ENCODE measurements at regions not wholly inside any gene's neighbourhood (a gene's known extent, or its start where the extent isn't known, plus 50 kb on each side); places are given as distances from the start of the nearest gene placed in this dataset.

GRCh38 chr15:26145796-26146195 lies 282.7 kb upstream of the ATP10A start:
- intact Hi-C loops (cut with micrococcal nuclease), result no loop called here
- no peak for ATAC-seq

GRCh38 chr15:26144836-26145235 lies 281.7 kb upstream of the ATP10A start:
- no peak overlapping the region for H3K4me3 Mint-ChIP-seq
- no peak for DNase-seq
- intact Hi-C loops (cut with micrococcal nuclease), result no loop called here
- peaks cover 0 to 17% of the 10 kb centered on the region in 2 donors for H3K27me3 Mint-ChIP-seq (ENCODE audit: low read depth in 2 of 2)
- WGBS (ENCODE audit: insufficient coverage), result 85% methylated on average over 3 of the region's 4 CpGs
- H3K4me1 ChIP-seq (ENCODE audit: control insufficient read depth, insufficient read depth, low read length), result no peaks in the 10 kb centered on the region
- H3K36me3 ChIP-seq (ENCODE audit: control insufficient read depth, insufficient read depth, low read length), result no peaks in the 10 kb centered on the region
- no peak for ATAC-seq
- no peaks in the 10 kb centered on the region for H3K36me3 Mint-ChIP-seq
- no peaks in the 10 kb centered on the region for H3K4me1 Mint-ChIP-seq
- H3K9me3 ChIP-seq (ENCODE audit: control insufficient read depth, insufficient read depth, low read length), result no peaks in the 10 kb centered on the region
- TF ChIP-seq CTCF (IDR thresholded peaks at IDR 0.05), result no peak
- H3K9me3 Mint-ChIP-seq, result peaks cover 0 to 2% of the 10 kb centered on the region in 2 donors
- H3K27ac ChIP-seq (ENCODE audit: low read length), result no peak overlapping the region
- no peak overlapping the region for H3K27ac Mint-ChIP-seq
- H3K4me3 ChIP-seq (ENCODE audit: low read length), result no peak overlapping the region
- no peaks in the 10 kb centered on the region for H3K27me3 ChIP-seq (ENCODE audit: control insufficient read depth, insufficient read depth, low read length)

More at GRCh38 chr15:26145796-26146195, 282.7 kb upstream of the ATP10A start:
- Mint-ChIP-seq H3K9me3 (peaks cover 0 to 2% of the 10 kb centered on the region in 2 donors), H3K4me3 (no peak overlapping the region), H3K27ac (no peak overlapping the region), H3K27me3 (ENCODE audit: low read depth in 2 of 2) (peaks cover 0 to 11% of the 10 kb centered on the region in 2 donors), H3K4me1 (no peaks in the 10 kb centered on the region), H3K36me3 (no peaks in the 10 kb centered on the region)
- TF ChIP-seq CTCF (IDR thresholded peaks at IDR 0.05), result no peak
- Histone ChIP-seq H3K27me3 (ENCODE audit: control insufficient read depth, insufficient read depth, low read length) (no peaks in the 10 kb centered on the region), H3K4me3 (ENCODE audit: low read length) (no peak overlapping the region), H3K4me1 (ENCODE audit: control insufficient read depth, insufficient read depth, low read length) (no peaks in the 10 kb centered on the region), H3K9me3 (ENCODE audit: control insufficient read depth, insufficient read depth, low read length) (no peaks in the 10 kb centered on the region), H3K27ac (ENCODE audit: low read length) (no peak overlapping the region), H3K36me3 (ENCODE audit: control insufficient read depth, insufficient read depth, low read length) (no peaks in the 10 kb centered on the region)
- 85% methylated on average over 2 of the region's 2 CpGs for WGBS (ENCODE audit: insufficient coverage)
- DNase-seq, result no peak

- Mint-ChIP-seq H3K27me3 (ENCODE audit: low read depth in 2 of 2) (peaks cover 0 to 18% of the 10 kb centered on the region in 2 donors), H3K36me3 (no peaks in the 10 kb centered on the region)
- intact Hi-C loops (cut with micrococcal nuclease), result no loop called here
Observed at GRCh38 chr15:26143221-26143620, 280.1 kb upstream of the ATP10A start.

More at GRCh38 chr15:26143221-26143620, 280.1 kb upstream of the ATP10A start:
- no peaks in the 10 kb centered on the region for H3K36me3 ChIP-seq (ENCODE audit: control insufficient read depth, insufficient read depth, low read length)
- Mint-ChIP-seq H3K4me1 (no peaks in the 10 kb centered on the region), H3K4me3 (no peak overlapping the region), H3K9me3 (no peaks in the 10 kb centered on the region), H3K27ac (no peak overlapping the region)
- H3K27ac ChIP-seq (ENCODE audit: low read length), result no peak overlapping the region
- no peaks in the 10 kb centered on the region for H3K9me3 ChIP-seq (ENCODE audit: control insufficient read depth, insufficient read depth, low read length)
- DNase-seq, result no peak
- no peaks in the 10 kb centered on the region for H3K27me3 ChIP-seq (ENCODE audit: control insufficient read depth, insufficient read depth, low read length)
- no peak overlapping the region for H3K4me3 ChIP-seq (ENCODE audit: low read length)
- WGBS (ENCODE audit: insufficient coverage), result no CpG with 5 or more reads among the region's 1 CpG
- ATAC-seq, result no peak
- no peaks in the 10 kb centered on the region for H3K4me1 ChIP-seq (ENCODE audit: control insufficient read depth, insufficient read depth, low read length)
- TF ChIP-seq CTCF (IDR thresholded peaks at IDR 0.05), result no peak

Measured in natural killer cell (primary cell).